HEK293T (cell line): ENCODE measurements at regions not wholly inside any gene's neighbourhood (a gene's known extent, or its start where the extent isn't known, plus 50 kb on each side); places are given as distances from the start of the nearest gene placed in this dataset.

ENCODE experiments used
- CTCF ChIA-PET: fragments of 350-600 bp; formaldehyde crosslinking; extraction: SDS; loops from one replicate; lab custom pipeline; 2021; ENCODE audit warnings: antibody characterized with exemption, inconsistent platforms; lab: Yijun Ruan, JAX
- POLR2A ChIA-PET: fragments of 350-600 bp; formaldehyde crosslinking; extraction: SDS; loops from one replicate; lab custom pipeline; 2020; ENCODE audit warnings: antibody characterized with exemption, inconsistent platforms; lab: Yijun Ruan, JAX
- DNase-seq: peaks from one replicate; pipeline ENCODE4 v3.0.0; 2012; ENCODE audit warnings: mixed read lengths; ENCODE audit errors: extremely low spot score
- ARNT ChIP-seq: fragments of 450-650 bp; IDR thresholded peaks from 2 replicates; pipeline ENCODE4 v1.6.1; 2017; ENCODE audit warnings: mild to moderate bottlenecking
- BHLHE40 ChIP-seq: fragments of 450-650 bp; IDR thresholded peaks from 2 replicates; pipeline ENCODE4 v1.6.1; 2016; ENCODE audit warnings: mild to moderate bottlenecking, moderate library complexity, borderline replicate concordance
- CTBP1 ChIP-seq: fragments of 450-650 bp; IDR thresholded peaks from 2 replicates; pipeline ENCODE4 v1.6.1; 2016; ENCODE audit warnings: borderline replicate concordance
- ELF4 ChIP-seq: fragments of 450-650 bp; IDR thresholded peaks from 2 replicates; pipeline ENCODE4 v1.6.1; 2017; ENCODE audit warnings: antibody characterized with exemption
- FOXA1 ChIP-seq: fragments of 450-650 bp; IDR thresholded peaks from 2 replicates; pipeline ENCODE4 v1.6.1; 2016; ENCODE audit warnings: mild to moderate bottlenecking
- FOXK2 ChIP-seq: fragments of 450-650 bp; IDR thresholded peaks from 2 replicates; pipeline ENCODE4 v1.6.1; 2016; ENCODE audit warnings: mild to moderate bottlenecking
- FOXM1 ChIP-seq: fragments of 450-650 bp; IDR thresholded peaks from 2 replicates; pipeline ENCODE4 v1.6.1; 2017; ENCODE audit warnings: mild to moderate bottlenecking, borderline replicate concordance
- HDGF ChIP-seq: fragments of 450-650 bp; IDR thresholded peaks from 2 replicates; pipeline ENCODE4 v1.6.1; 2017; ENCODE audit warnings: antibody characterized with exemption, borderline replicate concordance
- L3MBTL2 ChIP-seq: fragments of 450-650 bp; conservative IDR thresholded peaks from 2 replicates; pipeline ENCODE4 v1.6.1; 2016; ENCODE audit warnings: mild to moderate bottlenecking
- LEF1 ChIP-seq: fragments of 450-650 bp; IDR thresholded peaks from 2 replicates; pipeline ENCODE4 v1.6.1; 2017; ENCODE audit warnings: mild to moderate bottlenecking, borderline replicate concordance
- NFRKB ChIP-seq: fragments of 450-650 bp; IDR thresholded peaks from 2 replicates; pipeline ENCODE4 v1.6.1; 2016; ENCODE audit warnings: mild to moderate bottlenecking, moderate library complexity
- PKNOX1 ChIP-seq: fragments of 450-650 bp; IDR thresholded peaks from 2 replicates; pipeline ENCODE4 v1.6.1; 2016
- SP1 ChIP-seq: fragments of 450-650 bp; IDR thresholded peaks from 2 replicates; pipeline ENCODE4 v1.6.1; 2017
- SUZ12 ChIP-seq: fragments of 450-650 bp; IDR thresholded peaks from 2 replicates; pipeline ENCODE4 v1.6.1; 2016; ENCODE audit warnings: mild to moderate bottlenecking
- TARDBP ChIP-seq: fragments of 450-650 bp; IDR thresholded peaks from 2 replicates; pipeline ENCODE4 v1.6.1; 2016
- ZNF384 ChIP-seq: fragments of 450-650 bp; IDR thresholded peaks from 2 replicates; pipeline ENCODE4 v1.6.1; 2016

- no peak for DNase-seq
- TF ChIP-seq SP1 (no peak), L3MBTL2 (no peak), PKNOX1 (no peak), HDGF (no peak), NFRKB (no peak), FOXA1 (no peak), ZNF384 (no peak), FOXK2 (no peak), SUZ12 (no peak), CTBP1 (no peak), LEF1 (no peak), BHLHE40 (no peak), FOXM1 (no peak), ARNT (no peak)
- ChIA-PET POLR2A (no interaction called here), CTCF (no interaction called here)
Observed at GRCh38 chr6:24032896-24033688, 92.9 kb upstream of the NRSN1 start.

- no peak for DNase-seq
- ChIA-PET POLR2A (no interaction called here), CTCF (interaction anchor here (0.6 kb wide), 1 partner anchor 27 kb away, joined by 4 read pairs; no protein-coding TSS in a partner anchor)
- TF ChIP-seq FOXM1 (no peak), ZNF384 (no peak), FOXA1 (no peak), L3MBTL2 (no peak), LEF1 (no peak), SP1 (no peak), BHLHE40 (no peak), FOXK2 (no peak), NFRKB (no peak), HDGF (no peak), PKNOX1 (no peak), SUZ12 (no peak)
Observed at GRCh38 chr6:24043848-24044247, 82.2 kb upstream of the NRSN1 start.

GRCh38 chr6:24051942-24052589, 73.9 kb upstream of the NRSN1 start:
- ChIA-PET POLR2A (no interaction called here), CTCF (no interaction called here)
- no peak for DNase-seq
- TF ChIP-seq ELF4 (no peak), NFRKB (no peak), ARNT (no peak), PKNOX1 (no peak)

GRCh38 chr6:24052590-24052961, 73.4 kb upstream of the NRSN1 start:
- CTCF ChIA-PET = no interaction called here
- no peak for TF ChIP-seq TARDBP
- no peak for TF ChIP-seq ZNF384
- TF ChIP-seq FOXM1 = no peak
- TF ChIP-seq CTBP1 = no peak
- TF ChIP-seq PKNOX1 = no peak
- TF ChIP-seq ARNT = no peak
- no peak for TF ChIP-seq FOXA1
- no peak for TF ChIP-seq NFRKB
- TF ChIP-seq ELF4 = no peak
- TF ChIP-seq L3MBTL2 = no peak
- TF ChIP-seq BHLHE40 = no peak
- no peak for TF ChIP-seq SP1
- TF ChIP-seq FOXK2 = no peak
- TF ChIP-seq SUZ12 = no peak
- TF ChIP-seq HDGF = no peak
- TF ChIP-seq LEF1 = no peak
- DNase-seq = no peak
- POLR2A ChIA-PET = no interaction called here

- ChIA-PET CTCF (interaction anchor here (0.7 kb wide), 1 partner anchor 1927 kb away, joined by 3 read pairs; no protein-coding TSS in a partner anchor), POLR2A (no interaction called here)
- TF ChIP-seq ARNT = no peak
- TF ChIP-seq SUZ12 = no peak
- no peak for TF ChIP-seq BHLHE40
- no peak for TF ChIP-seq ZNF384
- no peak for TF ChIP-seq FOXA1
- no peak for TF ChIP-seq NFRKB
- TF ChIP-seq FOXM1 = no peak
- TF ChIP-seq L3MBTL2 = no peak
- no peak for TF ChIP-seq ELF4
- TF ChIP-seq HDGF = no peak
- TF ChIP-seq FOXK2 = no peak
- no peak for TF ChIP-seq PKNOX1
- no peak for TF ChIP-seq CTBP1
- no peak for TF ChIP-seq SP1
- no peak for TF ChIP-seq TARDBP
- DNase-seq = no peak
Observed at GRCh38 chr6:24053057-24053456, 73.0 kb upstream of the NRSN1 start.
